ENCODE measurements at regions not wholly inside any gene's neighbourhood (a gene's known extent, or its start where the extent isn't known, plus 50 kb on each side); places are given as distances from the start of the nearest gene placed in this dataset.

DNA sequence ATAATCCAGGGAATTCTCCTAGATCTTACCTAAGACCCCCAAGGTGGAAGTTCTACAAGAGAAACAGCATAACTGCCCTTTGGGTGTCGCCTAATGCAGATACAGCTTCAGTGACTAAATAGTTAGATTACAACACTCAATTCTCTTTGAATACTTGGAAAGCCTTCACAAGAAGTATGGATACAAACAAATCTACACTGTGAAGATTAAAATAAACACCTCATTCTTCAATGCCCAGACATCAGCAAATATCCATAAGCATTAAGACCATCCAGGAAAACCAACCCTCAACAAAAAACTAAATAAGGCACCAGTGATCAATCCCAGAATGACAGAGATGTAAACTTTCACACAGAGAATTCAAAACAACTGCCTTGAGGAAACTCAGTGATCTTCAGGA lies 963.2 kb downstream of the PLOD2 start:
- TF ChIP-seq CTCF (IDR thresholded peaks at IDR 0.05) (no peak), POLR2A (IDR thresholded peaks at IDR 0.05) (no peak), POLR2AphosphoS5 (IDR thresholded peaks at IDR 0.05) (no peak)

Data from breast epithelium (tissue), 3 donors.